Inflammatory macrophage treated with lipopolysaccharide for 1 hour (primary cell): ENCODE measurements at regions not wholly inside any gene's neighbourhood (a gene's known extent, or its start where the extent isn't known, plus 50 kb on each side); places are given as distances from the start of the nearest gene placed in this dataset.

Experiments
- DNase-seq, 2 donors: peaks; one replicate each; pipeline ENCODE4 v3.0.0-alpha.2; 2020 to 2022

GRCh38 chr21:28826569-28826968, 166.1 kb downstream of the LTN1 start:
- DNase-seq = no peak

- DNase-seq = no peak
Measured at GRCh38 chr21:28826021-28826420, 166.7 kb downstream of the LTN1 start.

GRCh38 chr21:28823429-28823828, 169.2 kb downstream of the LTN1 start:
- DNase-seq = no peak

GRCh38 chr21:28822486-28823335, 170.0 kb downstream of the LTN1 start:
- DNase-seq = no peak

- DNase-seq = no peak
Measured at GRCh38 chr21:28822123-28822399, 170.6 kb downstream of the LTN1 start.

- DNase-seq = no peak
Measured at GRCh38 chr21:28821276-28822122, 171.2 kb downstream of the LTN1 start.

GRCh38 chr21:28818663-28819278, 173.9 kb downstream of the LTN1 start:
- DNase-seq = no peak

- no peak for DNase-seq
Measured at GRCh38 chr21:28817871-28818270, 174.8 kb downstream of the LTN1 start.

- DNase-seq = no peak
Measured at GRCh38 chr21:28811860-28812259, 180.8 kb downstream of the LTN1 start.

GRCh38 chr21:28810826-28811524, 181.7 kb downstream of the LTN1 start:
- no peak for DNase-seq

GRCh38 chr21:28805885-28806284, 186.8 kb downstream of the LTN1 start:
- DNase-seq = no peak

GRCh38 chr21:28804089-28804670, 188.5 kb downstream of the LTN1 start:
- no peak for DNase-seq

- DNase-seq = no peak
Measured at GRCh38 chr21:28801906-28802305, 190.8 kb downstream of the LTN1 start.

GRCh38 chr21:28799926-28800325, 192.8 kb downstream of the LTN1 start:
- no peak for DNase-seq

GRCh38 chr21:28798798-28799197, 193.9 kb downstream of the LTN1 start:
- DNase-seq = no peak

- no peak for DNase-seq
Measured at GRCh38 chr21:28795251-28795650, 197.4 kb downstream of the LTN1 start.

GRCh38 chr21:28794371-28794851, 198.3 kb downstream of the LTN1 start:
- DNase-seq = no peak

GRCh38 chr21:28793043-28793442, 199.6 kb downstream of the LTN1 start:
- DNase-seq = no peak

GRCh38 chr21:28791595-28792282, 200.9 kb downstream of the LTN1 start:
- peak in 1 of 2 donors; percentile 13 for DNase-seq

GRCh38 chr21:28790335-28790734, 202.3 kb downstream of the LTN1 start:
- DNase-seq = no peak

- DNase-seq = no peak
Measured at GRCh38 chr21:28789523-28789922, 203.2 kb downstream of the LTN1 start.

GRCh38 chr21:28788030-28788429, 204.6 kb downstream of the LTN1 start:
- DNase-seq = no peak
